GM18511 (cell line): ENCODE measurements at regions not wholly inside any gene's neighbourhood (a gene's known extent, or its start where the extent isn't known, plus 50 kb on each side); places are given as distances from the start of the nearest gene placed in this dataset.

Experiments
- ATAC-seq: cut with Tn5 transposase; IDR thresholded peaks from one replicate; pipeline ENCODE4 v1.9.1; 2021; ENCODE audit warnings: mild to moderate bottlenecking, moderate library complexity; ENCODE audit not compliant: unreplicated experiment

DNA sequence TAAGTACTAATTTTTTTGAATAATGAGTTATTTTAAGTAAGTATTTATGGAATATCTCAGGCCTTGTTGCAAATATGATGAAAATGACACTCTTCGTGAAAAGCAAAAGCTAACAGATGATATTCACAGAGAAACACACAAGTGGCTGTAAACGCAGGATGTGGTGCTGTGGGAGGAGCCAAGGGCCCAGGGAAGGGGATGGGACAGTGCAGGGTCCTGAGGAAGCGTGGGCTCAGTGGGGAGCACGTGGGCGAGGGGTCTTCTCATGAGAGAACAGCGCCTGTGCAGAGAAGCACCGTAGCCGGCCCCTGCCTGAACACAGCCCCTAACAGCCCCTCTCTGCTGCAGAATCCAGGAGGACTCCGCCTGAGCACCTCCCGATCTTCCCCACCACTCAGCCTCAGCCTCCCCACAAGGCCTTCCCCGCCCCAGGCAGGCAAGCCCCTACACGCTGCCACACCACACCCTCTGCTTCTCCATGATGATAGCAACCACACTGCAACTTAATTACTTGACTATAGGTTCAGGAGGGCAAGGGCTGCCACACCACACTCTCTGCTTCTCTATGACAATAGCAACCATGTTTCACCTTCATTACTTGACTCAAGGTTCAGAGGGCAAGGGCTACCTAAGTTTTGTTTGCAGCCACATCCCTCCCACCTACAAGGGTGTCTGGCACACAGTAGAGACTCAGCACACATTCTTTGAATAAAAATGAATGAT lies 152.6 kb upstream of the RNF32 start:
- no peak for ATAC-seq

DNA sequence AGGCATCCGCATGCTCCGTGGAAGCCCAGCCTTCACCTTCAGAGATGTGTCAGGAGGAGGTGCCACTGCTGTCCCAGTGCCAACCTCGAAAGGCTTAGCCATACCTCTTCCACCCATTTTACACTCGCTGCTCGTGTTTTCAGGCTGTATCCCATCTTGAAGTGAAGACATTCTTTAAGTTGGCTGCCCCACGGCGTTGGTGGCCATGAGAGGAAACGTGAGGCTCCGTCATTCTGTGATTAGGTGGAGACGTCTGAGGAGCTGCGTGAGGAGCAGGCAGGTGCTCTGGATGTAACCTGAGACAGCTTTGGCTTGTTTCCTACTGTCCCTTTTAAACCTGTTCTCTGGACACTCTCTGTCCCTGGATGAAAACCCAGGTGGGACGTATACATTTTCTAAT lies 159.9 kb upstream of the RNF32 start:
- ATAC-seq, result no peak

- no peak for ATAC-seq
These were observed 161.0 kb upstream of the RNF32 start for GRCh38 chr7:156479596-156479995.

- ATAC-seq, result no peak
These were observed 162.1 kb upstream of the RNF32 start for GRCh38 chr7:156478486-156478885.

DNA sequence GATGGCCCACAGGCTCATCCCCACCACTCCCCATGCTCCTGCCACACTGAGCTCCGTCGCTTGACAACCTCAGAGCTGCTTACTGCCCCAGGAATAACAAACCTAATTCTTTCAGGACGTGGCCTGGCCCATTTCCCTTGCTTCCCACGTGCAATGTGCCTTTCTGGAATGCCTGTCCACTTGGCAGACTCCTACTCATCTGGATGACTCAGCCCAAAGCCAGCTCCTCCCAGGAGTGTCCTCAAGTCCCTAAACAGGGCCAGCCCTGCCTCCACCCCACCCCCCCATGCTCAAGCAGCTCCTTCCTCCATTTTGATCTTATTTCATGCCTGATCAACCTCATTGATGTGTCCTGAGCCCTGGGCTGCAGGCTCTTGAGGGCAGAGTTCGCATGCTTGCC lies 164.9 kb upstream of the RNF32 start:
- no peak for ATAC-seq

GRCh38 chr7:156475179-156475578 lies 165.4 kb upstream of the RNF32 start:
- ATAC-seq, result no peak

GRCh38 chr7:156474241-156474743 lies 166.3 kb upstream of the RNF32 start:
- ATAC-seq, result no peak

DNA sequence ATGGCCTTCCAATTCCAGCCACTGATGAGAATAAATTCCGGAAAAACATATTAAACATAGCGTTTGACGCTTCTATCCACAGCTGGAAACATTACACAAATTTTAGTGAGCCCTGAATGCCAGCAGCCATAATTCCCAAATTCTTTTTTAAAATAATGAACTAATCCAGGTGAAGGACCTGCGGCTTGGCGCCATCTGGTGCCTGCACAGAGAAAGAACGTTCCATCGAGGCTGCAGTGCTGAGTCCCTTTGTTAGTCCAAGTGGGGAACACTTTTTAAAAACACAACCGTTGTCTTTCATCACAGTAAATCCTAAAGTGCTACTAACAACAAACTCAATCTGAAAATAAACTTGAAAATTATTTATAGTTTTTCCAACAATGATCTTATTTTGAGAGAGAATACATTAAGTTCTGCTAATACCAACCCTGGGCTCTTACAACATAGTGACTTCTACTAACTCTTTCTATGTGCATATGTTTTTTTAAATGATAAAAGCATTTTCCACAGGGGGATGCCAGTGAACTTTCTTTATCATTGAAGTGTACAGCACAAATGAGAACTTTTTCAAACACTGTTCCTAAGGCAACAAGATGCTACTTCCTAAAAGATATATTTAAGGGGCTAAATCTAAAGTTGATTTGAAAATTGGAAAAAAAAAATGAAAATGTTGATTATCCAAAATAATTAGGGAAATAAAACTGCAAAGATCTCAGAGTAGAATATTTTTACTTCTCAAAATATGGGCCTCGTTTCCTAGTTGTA lies 166.9 kb upstream of the RNF32 start:
- no peak for ATAC-seq

DNA sequence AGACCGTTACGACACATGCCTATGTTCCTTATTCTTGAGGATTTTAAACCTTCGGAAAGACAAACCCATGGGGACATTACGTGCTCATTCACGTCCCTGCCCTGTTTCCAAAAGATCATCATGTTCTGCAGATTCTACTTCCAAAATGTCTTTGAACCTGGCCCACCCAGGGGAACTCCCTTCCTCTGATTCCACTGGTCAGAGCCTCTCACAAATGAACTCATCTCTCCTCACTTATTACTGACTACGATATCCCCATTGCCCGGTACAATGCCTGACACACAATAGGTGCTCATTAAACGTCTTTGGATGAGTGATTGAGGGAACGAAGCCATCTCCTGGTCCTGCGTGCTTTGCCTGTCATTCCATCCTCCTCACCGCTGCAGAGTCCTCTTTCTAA lies 168.3 kb upstream of the RNF32 start:
- no peak for ATAC-seq

DNA sequence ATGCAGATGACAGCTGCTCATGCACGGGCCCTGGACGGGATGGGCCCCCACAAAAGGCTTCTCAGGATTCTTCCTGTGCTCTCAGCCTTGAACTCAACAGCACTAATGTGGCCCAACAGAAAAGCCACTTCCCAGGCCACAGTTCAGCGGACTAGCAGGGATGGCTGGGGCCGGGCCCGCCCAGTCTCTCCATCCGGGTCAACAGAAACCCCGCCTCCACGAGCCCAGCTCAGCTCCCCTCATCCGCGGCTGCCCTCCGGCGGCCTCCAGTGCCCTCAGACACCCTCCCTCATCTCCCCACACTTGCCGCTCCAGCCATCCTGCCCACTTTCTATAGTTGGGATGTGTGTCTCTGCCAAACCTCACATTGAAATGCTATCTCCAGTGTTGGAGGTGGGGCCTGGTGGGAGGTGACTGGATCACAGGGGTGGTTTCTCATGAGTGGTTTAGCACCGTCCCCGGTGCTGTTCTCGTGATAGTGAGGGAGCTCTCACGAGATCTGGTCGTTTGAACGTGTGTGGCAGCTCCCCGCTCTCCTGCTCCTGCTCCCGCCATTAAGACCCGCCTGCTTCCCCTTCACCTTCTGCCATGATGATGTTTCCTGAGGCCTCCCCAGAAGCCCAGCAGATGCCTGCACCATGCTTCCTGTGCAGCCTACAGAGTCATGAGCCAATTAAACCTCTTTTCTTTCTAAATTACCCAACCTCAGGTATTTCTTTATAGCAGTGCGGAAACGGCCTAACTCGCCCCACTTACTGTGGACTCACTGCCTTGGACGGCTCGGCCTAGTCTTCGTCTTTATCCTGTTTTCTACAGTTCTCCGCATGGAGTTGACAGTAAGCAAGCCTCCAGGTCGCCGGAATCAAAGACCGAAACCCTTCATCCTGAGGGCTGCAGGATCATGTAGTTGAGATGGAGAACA lies 169.9 kb upstream of the RNF32 start:
- ATAC-seq, result no peak

DNA sequence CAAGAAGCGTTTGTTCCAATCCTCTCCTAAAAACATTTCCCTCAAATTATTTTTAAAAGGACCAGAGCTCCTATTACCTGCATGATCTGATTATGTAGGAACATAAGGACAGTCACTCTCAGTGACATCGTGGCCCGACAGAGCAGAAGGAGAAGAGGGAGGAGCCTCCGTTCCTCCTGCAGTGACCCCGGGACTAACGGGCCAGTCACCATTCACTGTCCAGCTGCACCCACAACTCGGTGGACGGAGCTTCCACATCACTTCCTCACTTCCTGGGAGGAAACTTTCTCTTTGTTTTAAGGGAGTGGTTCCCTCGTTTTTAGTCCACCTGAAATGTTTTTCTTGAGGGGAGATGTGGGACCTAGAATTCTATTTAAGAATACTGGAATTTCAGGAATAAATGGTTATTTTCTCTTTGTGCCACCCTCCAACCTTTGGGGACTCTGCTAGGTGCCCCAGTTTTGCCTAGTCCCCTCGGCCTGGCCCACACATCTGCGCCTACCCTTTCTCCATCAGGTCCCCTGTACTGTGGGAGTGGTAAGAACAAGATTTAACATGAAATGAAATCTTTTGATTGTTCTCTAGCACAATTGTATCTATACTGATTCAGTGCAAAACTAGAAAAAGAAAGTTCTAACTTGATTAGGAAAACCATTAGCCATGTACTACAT lies 173.5 kb upstream of the RNF32 start:
- no peak for ATAC-seq

DNA sequence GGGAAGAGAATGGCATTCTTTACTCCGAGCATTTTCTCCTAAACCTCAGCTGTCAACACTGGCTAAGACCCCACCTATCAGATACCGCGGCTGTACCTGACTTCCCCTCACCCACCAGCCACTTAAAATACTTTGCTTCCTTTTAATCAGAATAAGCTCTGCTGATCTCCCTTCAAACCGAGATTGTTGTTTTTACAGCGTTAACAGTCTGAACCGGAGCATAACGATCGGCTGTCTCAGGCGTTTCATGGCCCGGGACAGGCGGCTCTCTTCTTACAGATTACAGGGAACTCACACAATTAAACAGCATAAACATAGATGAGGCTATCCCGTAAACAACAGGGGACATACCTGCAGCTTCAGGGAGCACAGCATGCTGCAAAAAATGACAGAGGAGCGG lies 174.3 kb upstream of the RNF32 start:
- ATAC-seq, result no peak

GRCh38 chr7:156465186-156465585 lies 175.4 kb upstream of the RNF32 start:
- ATAC-seq, result no peak

DNA sequence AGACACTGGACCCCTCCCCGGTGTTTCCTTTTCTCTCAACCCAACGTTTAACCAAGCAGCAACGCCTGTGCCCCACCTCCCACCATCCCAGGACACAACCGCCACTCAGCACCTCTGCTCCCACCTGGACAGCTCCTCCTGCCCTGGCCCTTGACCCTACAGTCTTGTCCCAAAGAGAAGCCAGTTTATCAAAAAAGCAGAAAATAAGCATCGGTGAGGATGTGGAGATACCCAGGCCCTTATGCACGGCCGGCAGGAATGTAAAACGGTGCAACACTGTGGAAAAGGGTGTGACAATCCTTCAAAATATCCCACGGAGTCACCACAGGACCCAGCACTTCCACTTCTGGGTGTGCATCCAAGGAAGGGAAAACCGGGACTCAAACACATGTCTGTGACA lies 176.2 kb upstream of the RNF32 start:
- no peak for ATAC-seq

GRCh38 chr7:156463280-156463679 lies 177.3 kb upstream of the RNF32 start:
- ATAC-seq, result no peak

DNA sequence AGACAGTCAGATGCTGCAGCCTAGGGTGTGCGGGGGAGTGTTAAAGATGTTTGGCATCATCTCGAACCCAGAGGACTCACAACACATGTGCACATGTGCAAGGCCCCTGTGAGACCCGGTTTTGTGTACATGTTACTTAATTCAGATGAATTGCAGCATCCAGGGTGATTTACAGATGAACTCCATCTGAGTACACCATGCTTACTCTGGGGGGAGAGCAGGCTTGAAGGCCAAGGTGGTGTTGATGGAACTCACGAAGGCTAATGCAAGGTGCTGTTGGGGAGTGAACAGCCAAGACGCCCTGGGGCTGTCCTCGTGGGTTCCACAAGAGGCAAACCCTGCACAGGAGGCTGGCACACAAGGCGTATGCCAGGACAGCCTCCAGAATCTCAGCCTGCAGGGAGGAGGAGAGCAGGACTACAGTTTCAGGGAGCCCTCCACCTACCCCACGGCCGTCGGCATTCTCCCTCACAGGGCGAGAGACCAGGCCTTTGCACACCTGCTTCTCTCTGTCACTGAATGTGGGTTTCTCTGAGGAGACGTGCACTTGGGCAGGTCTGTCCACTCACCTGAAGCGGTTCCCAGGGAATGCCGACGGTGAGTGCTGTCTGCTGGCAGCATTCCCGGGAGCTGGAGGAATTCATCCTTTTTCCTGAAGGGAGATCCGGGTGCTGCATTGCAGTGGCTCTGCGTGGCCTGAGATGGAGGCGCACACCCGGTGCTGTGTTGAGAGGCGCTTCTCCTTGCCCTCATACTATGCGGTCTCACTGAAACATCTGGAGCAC lies 178.5 kb upstream of the RNF32 start:
- ATAC-seq, result no peak

GRCh38 chr7:156460858-156461627 lies 179.5 kb upstream of the RNF32 start:
- ATAC-seq, result no peak

- ATAC-seq, result no peak
These were observed 181.0 kb upstream of the RNF32 start for GRCh38 chr7:156459582-156459981.

- ATAC-seq, result no peak
These were observed 181.5 kb upstream of the RNF32 start for GRCh38 chr7:156459067-156459466.
